K562 (cell line): ENCODE measurements at regions not wholly inside any gene's neighbourhood (a gene's known extent, or its start where the extent isn't known, plus 50 kb on each side); places are given as distances from the start of the nearest gene placed in this dataset.

Source experiments
- BDP1 ChIP-seq: IDR thresholded peaks from 3 replicates; pipeline ENCODE4 v1.6.1; 2011; ENCODE audit not compliant: insufficient read length, insufficient read depth
- EP300 ChIP-seq: IDR thresholded peaks from 2 replicates; pipeline ENCODE4 v1.6.1; 2012; ENCODE audit warnings: low read length, improper control_type of control experiment
- ETV6 ChIP-seq, 3 experiments: fragments of 150-350 bp in 1 of 3; sonication (generic) in 1 of 3; formaldehyde crosslinking in 1 of 3; IDR thresholded peaks; 2 replicates each; pipeline versions ENCODE4 v1.6.1 to v1.8.0; 2014 to 2022; ENCODE audit warnings: borderline replicate concordance in 2 of 3, low read depth in 2 of 3, antibody characterized with exemption in 1 of 3, low read length in 1 of 3, mild to moderate bottlenecking in 1 of 3, missing genetic modification reagents in 1 of 3
- EZH2 ChIP-seq: IDR thresholded peaks from 2 replicates; pipeline ENCODE4 v1.6.1; 2012; ENCODE audit warnings: low read depth, mild to moderate bottlenecking, inconsistent platforms, low read length, borderline replicate concordance
- PREB ChIP-seq: sonication (generic); formaldehyde crosslinking; IDR thresholded peaks from 2 replicates; pipeline ENCODE4 v1.8.1; 2023; ENCODE audit warnings: mild to moderate bottlenecking, missing genetic modification reagents
- SRF ChIP-seq, 2 experiments: fragments of 250-450, 450-650 bp in 1 of 2; sonication (Bioruptor Pico) in 1 of 2; sonication (generic) in 1 of 2; formaldehyde crosslinking; IDR thresholded peaks; 2 replicates each; pipeline versions ENCODE4 v1.5.0 to v1.5.1; 2020 to 2022; ENCODE audit warnings: mild to moderate bottlenecking in 1 of 2, missing genetic modification reagents in 1 of 2
- STAT6 ChIP-seq: sonication (generic); formaldehyde crosslinking; IDR thresholded peaks from 2 replicates; pipeline ENCODE4 v1.8.1; 2023; ENCODE audit warnings: mild to moderate bottlenecking, missing genetic modification reagents
- ZBTB11 ChIP-seq, 3 experiments: fragments of 200-800 bp in 1 of 3; fragments of 250-450 bp in 1 of 3; fragments of 450-650 bp in 1 of 3; sonication (Bioruptor Pico) in 1 of 3; sonication (Bioruptor generic) in 1 of 3; formaldehyde crosslinking in 1 of 3; IDR thresholded peaks; 2 replicates each; pipeline versions ENCODE4 v1.6.1 to v1.8.0; 2016 to 2022; ENCODE audit warnings: mild to moderate bottlenecking in 2 of 3, missing genetic modification characterization in 2 of 3, missing compliant biosample characterization in 1 of 3, moderate library complexity in 1 of 3
- ZNF140 ChIP-seq: fragments of 250-450 bp; sonication (Bioruptor Pico); IDR thresholded peaks from 2 replicates; pipeline ENCODE4 v1.8.0; 2021; ENCODE audit warnings: moderate library complexity, mild to moderate bottlenecking, inconsistent platforms
- TF ChIP-seq, protein P1 (sequence below), 3 experiments: IDR thresholded peaks in 2 of 3; conservative IDR thresholded peaks in 1 of 3; 2 replicates each; pipeline ENCODE4 v1.5.1; 2011 to 2012; ENCODE audit warnings: low read length in 3 of 3, mild to moderate bottlenecking in 3 of 3, control low read depth in 2 of 3, improper control_type of control experiment in 1 of 3, inconsistent platforms in 1 of 3, low read depth in 1 of 3, mixed read lengths in 1 of 3, moderate library complexity in 1 of 3; ENCODE audit not compliant: insufficient read depth in 2 of 3

- TF ChIP-seq BDP1 (no peak), ETV6 (IDR thresholded peaks at IDR 0.05; ENCODE audit: borderline replicate concordance in 1 of 2, low read depth in 2 of 2, low read length in 1 of 2) (no peak), ETV6 (CRISPR knock-in tag; IDR thresholded peaks at IDR 0.05; ENCODE audit: borderline replicate concordance) (no peak), EZH2 (no peak), PREB (CRISPR knock-in tag) (no peak), ZBTB11 (CRISPR knock-in tag; IDR thresholded peaks at IDR 0.05) (no peak), SRF (CRISPR knock-in tag; IDR thresholded peaks at IDR 0.05) (no peak), EP300 (no peak), STAT6 (CRISPR knock-in tag) (no peak), ZNF140 (no peak)
- TF ChIP-seq, protein P1, sequence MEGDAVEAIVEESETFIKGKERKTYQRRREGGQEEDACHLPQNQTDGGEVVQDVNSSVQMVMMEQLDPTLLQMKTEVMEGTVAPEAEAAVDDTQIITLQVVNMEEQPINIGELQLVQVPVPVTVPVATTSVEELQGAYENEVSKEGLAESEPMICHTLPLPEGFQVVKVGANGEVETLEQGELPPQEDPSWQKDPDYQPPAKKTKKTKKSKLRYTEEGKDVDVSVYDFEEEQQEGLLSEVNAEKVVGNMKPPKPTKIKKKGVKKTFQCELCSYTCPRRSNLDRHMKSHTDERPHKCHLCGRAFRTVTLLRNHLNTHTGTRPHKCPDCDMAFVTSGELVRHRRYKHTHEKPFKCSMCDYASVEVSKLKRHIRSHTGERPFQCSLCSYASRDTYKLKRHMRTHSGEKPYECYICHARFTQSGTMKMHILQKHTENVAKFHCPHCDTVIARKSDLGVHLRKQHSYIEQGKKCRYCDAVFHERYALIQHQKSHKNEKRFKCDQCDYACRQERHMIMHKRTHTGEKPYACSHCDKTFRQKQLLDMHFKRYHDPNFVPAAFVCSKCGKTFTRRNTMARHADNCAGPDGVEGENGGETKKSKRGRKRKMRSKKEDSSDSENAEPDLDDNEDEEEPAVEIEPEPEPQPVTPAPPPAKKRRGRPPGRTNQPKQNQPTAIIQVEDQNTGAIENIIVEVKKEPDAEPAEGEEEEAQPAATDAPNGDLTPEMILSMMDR (IDR thresholded peaks at IDR 0.05 in 2 of 3, conservative IDR thresholded peaks at IDR 0.05 in 1 of 3; ENCODE audit: insufficient read depth in 2 of 3, low read depth in 1 of 3, low read length in 3 of 3), result no peak
Observed at GRCh38 chr20:16865406-16865805, 117.2 kb downstream of the OTOR start.
